Breast epithelium (tissue), 4 donors: ENCODE measurements at regions not wholly inside any gene's neighbourhood (a gene's known extent, or its start where the extent isn't known, plus 50 kb on each side); places are given as distances from the start of the nearest gene placed in this dataset.
"Not testable (repeated sequence)": the region's sequence is repeated elsewhere in the genome, so short reads cannot be mapped to it uniquely, and the experiment has no call there.

ENCODE experiments used
- DNase-seq, 2 donors: peaks; one replicate each; pipeline ENCODE4 v3.0.0-alpha.2; 2019; ENCODE audit warnings: low spot score in 2 of 2
- H3K27ac ChIP-seq, 2 donors: fragments of 200-600 bp; sonication (generic) in 1 of 2; one replicate each; pipeline ENCODE4 v1.5.1; 2016 to 2019; ENCODE audit warnings: mild to moderate bottlenecking in 1 of 2
- H3K27me3 ChIP-seq, 2 donors: fragments of 200-600 bp; sonication (generic) in 1 of 2; one replicate each; pipeline versions ENCODE4 v1.5.1 to v1.6.0; 2017 to 2019; ENCODE audit warnings: control low read depth in 1 of 2, mild to moderate bottlenecking in 1 of 2
- H3K36me3 ChIP-seq: fragments of 200-600 bp; one replicate; pipeline ENCODE4 v1.5.1; 2019
- H3K4me1 ChIP-seq, 2 donors: fragments of 200-600 bp; sonication (generic); one replicate each; pipeline ENCODE4 v1.5.1; 2016 to 2019; ENCODE audit warnings: control low read depth in 1 of 2
- H3K4me3 ChIP-seq, 3 donors: fragments of 200-600 bp; sonication (generic); 1 replicate in 2 of 3; 2 replicates in 1 of 3; pipeline ENCODE4 v1.5.1; 2016 to 2019; ENCODE audit warnings: mild to moderate bottlenecking in 3 of 3, moderate library complexity in 2 of 3
- H3K9me3 ChIP-seq, 2 donors: fragments of 200-600 bp; sonication (generic) in 1 of 2; one replicate each; pipeline ENCODE4 v1.5.1; 2016 to 2019; ENCODE audit warnings: control low read depth in 1 of 2
- CTCF ChIP-seq, 3 donors: fragments of 450-650 bp; IDR thresholded peaks; one replicate each; pipeline ENCODE4 v1.5.1; 2016 to 2017; ENCODE audit warnings: antibody characterized with exemption in 3 of 3, mild to moderate bottlenecking in 3 of 3, moderate library complexity in 3 of 3
- POLR2A ChIP-seq: fragments of 450-650 bp; IDR thresholded peaks from one replicate; pipeline ENCODE4 v1.6.1; 2016; ENCODE audit warnings: antibody characterized with exemption, mild to moderate bottlenecking, moderate library complexity
- POLR2AphosphoS5 ChIP-seq, 3 donors: sonication (generic); formaldehyde crosslinking; IDR thresholded peaks; one replicate each; pipeline ENCODE4 v1.6.1; 2017; ENCODE audit warnings: antibody characterized with exemption in 3 of 3
- intact Hi-C: fragments of 100-400 bp; cut with DNase I; formaldehyde crosslinking; loops from one replicate; pipeline ENCODE4 v1.15.1; 2023; ENCODE audit warnings: low total_unique reads

- H3K9me3 ChIP-seq, H3K36me3 ChIP-seq, intact Hi-C loops, H3K27me3 ChIP-seq: not testable (repeated sequence)
- peak overlapping the region; percentile 67 to 88 for H3K27ac ChIP-seq
- peak in 1 of 2 donors; percentile 72 for DNase-seq
- peak overlapping the region; percentile 42 to 70 (median 54) for H3K4me3 ChIP-seq
- TF ChIP-seq POLR2AphosphoS5 (IDR thresholded peaks at IDR 0.05) = peak in 2 of 3 donors; percentile 41 to 69
- H3K4me1 ChIP-seq = peaks cover 0 to 13% of the 10 kb centered on the region in 2 donors
These were observed 80.6 kb downstream of the OR2B2 start for GRCh38 chr6:27831434-27832081.

GRCh38 chr6:27830600-27831433 lies 81.4 kb downstream of the OR2B2 start:
- intact Hi-C loops = not testable (repeated sequence)

GRCh38 chr6:27830212-27830599 lies 82.0 kb downstream of the OR2B2 start:
- H3K27ac ChIP-seq = peak overlapping the region; percentile 84 to 88
- peaks cover 0 to 2% of the 10 kb centered on the region in 2 donors for H3K4me1 ChIP-seq
- H3K9me3 ChIP-seq = peaks cover 3% of the 10 kb centered on the region in 2 donors
- no peak for DNase-seq
- TF ChIP-seq POLR2A = no peak
- TF ChIP-seq CTCF (IDR thresholded peaks at IDR 0.05) = no peak
- no peak for TF ChIP-seq POLR2AphosphoS5 (IDR thresholded peaks at IDR 0.05)
- H3K36me3 ChIP-seq = no peaks in the 10 kb centered on the region
- H3K27me3 ChIP-seq = no peaks in the 10 kb centered on the region
- intact Hi-C loops = no loop called here
- peak overlapping the region in 2 of 3 donors; percentile 54 to 70 for H3K4me3 ChIP-seq

More at GRCh38 chr6:27830600-27831433, 81.4 kb downstream of the OR2B2 start:
- not testable (repeated sequence) for H3K27me3 ChIP-seq, H3K36me3 ChIP-seq, H3K9me3 ChIP-seq, H3K4me1 ChIP-seq, DNase-seq
- Histone ChIP-seq H3K27ac (peak overlapping the region; percentile 84 to 88), H3K4me3 (peak overlapping the region; percentile 42 to 70 (median 54))

- intact Hi-C loops = no loop called here
- Histone ChIP-seq H3K27ac (peak overlapping the region in 1 of 2 donors; percentile 84), H3K4me1 (no peaks in the 10 kb centered on the region), H3K4me3 (peak overlapping the region in 2 of 3 donors; percentile 54 to 70), H3K36me3 (no peaks in the 10 kb centered on the region), H3K9me3 (peaks cover 3% of the 10 kb centered on the region in 2 donors), H3K27me3 (no peaks in the 10 kb centered on the region)
- no peak for TF ChIP-seq POLR2A
- no peak for TF ChIP-seq CTCF (IDR thresholded peaks at IDR 0.05)
- TF ChIP-seq POLR2AphosphoS5 (IDR thresholded peaks at IDR 0.05) = no peak
- DNase-seq = no peak
These were observed 82.6 kb downstream of the OR2B2 start for GRCh38 chr6:27829453-27830211.

GRCh38 chr6:27827477-27827876 lies 84.7 kb downstream of the OR2B2 start:
- intact Hi-C loops, H3K4me1 ChIP-seq, H3K27ac ChIP-seq, DNase-seq, H3K9me3 ChIP-seq, H3K27me3 ChIP-seq, H3K36me3 ChIP-seq: not testable (repeated sequence)
- H3K4me3 ChIP-seq = peak overlapping the region in 2 of 3 donors; percentile 11 to 33

- H3K36me3 ChIP-seq, H3K9me3 ChIP-seq, H3K4me1 ChIP-seq, intact Hi-C loops, H3K27me3 ChIP-seq, DNase-seq: not testable (repeated sequence)
- Histone ChIP-seq H3K27ac (peak overlapping the region in 1 of 2 donors; percentile 36), H3K4me3 (peak overlapping the region in 2 of 3 donors; percentile 30 to 55)
These were observed 85.6 kb downstream of the OR2B2 start for GRCh38 chr6:27826612-27826985.

- H3K36me3 ChIP-seq, H3K27me3 ChIP-seq, H3K9me3 ChIP-seq, DNase-seq, intact Hi-C loops, H3K4me1 ChIP-seq: not testable (repeated sequence)
- H3K27ac ChIP-seq = peak overlapping the region in 1 of 2 donors; percentile 36
- peak overlapping the region in 2 of 3 donors; percentile 30 to 55 for H3K4me3 ChIP-seq
These were observed 86.2 kb downstream of the OR2B2 start for GRCh38 chr6:27825848-27826611.
